ENCODE measurements at regions not wholly inside any gene's neighbourhood (a gene's known extent, or its start where the extent isn't known, plus 50 kb on each side); places are given as distances from the start of the nearest gene placed in this dataset.
"Not testable (repeated sequence)": the region's sequence is repeated elsewhere in the genome, so short reads cannot be mapped to it uniquely, and the experiment has no call there.

DNA sequence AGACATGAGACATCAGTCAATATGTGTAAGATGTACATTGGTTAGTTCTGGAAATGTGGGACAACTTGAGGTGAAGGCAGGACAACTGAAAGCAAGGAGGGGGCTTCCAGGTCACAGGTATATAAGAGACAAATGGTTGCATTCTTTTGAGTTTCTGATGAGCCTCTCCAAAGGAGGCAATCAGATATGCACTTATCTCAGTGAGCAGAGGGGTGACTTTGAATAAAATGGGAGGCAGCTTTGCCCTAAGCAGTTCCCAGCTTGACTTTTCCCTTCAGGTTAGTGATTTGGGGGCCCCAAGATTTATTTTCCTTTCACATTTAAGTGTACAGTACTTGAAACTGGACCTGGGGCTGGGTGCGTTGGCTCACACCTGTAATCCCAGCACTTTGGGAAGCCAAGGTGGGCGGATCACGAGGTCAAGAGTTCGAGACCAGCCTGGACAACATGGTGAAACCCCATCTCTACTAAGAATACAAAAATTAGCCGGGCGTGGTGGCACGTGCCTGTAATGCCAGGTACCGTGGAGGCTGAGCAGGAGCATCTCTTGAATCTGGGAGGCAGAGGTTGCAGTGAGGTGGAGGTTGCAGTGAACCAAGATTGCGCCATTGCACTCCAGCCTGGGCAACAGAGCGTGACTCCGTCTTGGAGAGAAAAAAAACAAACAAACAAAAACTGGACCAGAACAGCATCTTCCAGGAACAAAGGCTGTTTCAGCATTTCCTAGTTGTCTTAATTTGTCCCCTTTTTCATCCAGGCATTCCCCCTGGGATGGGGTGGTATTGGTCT, 130.9 kb upstream of the ZNF746 start:
- not testable (repeated sequence) for DNase-seq

GRCh38 chr7:149627911-149628310, 130.3 kb upstream of the ZNF746 start:
- no peak for DNase-seq

- DNase-seq, result no peak
Observed at GRCh38 chr7:149626972-149627371, 129.4 kb upstream of the ZNF746 start.

DNA sequence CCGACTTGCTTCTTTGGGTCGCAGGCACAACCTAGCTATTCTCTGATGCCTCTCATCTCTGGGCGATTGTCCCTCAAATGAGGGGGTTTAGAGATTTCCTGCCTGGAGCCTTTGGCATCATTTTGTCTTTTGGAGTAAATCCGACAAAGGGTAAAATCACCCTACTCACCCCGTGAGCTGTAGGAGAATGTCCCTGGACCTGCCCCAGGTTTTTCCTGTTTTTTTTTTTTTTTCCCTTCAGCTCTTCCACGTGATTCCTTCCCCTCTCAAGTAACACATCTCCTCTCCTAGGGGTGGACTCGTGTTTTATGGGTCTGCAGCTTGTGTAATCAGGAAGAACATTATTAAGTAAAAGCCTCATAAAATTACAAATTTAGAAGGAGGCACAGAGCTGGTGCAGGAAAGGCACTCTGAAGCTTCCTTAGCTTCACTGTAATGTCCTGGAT, 128.4 kb upstream of the ZNF746 start:
- DNase-seq, result no peak

GRCh38 chr7:149625340-149625946, 127.8 kb upstream of the ZNF746 start:
- DNase-seq, result peak; percentile 16

GRCh38 chr7:149624419-149625339, 127.1 kb upstream of the ZNF746 start:
- peak; percentile 84 for DNase-seq

- DNase-seq, result no peak
Observed at GRCh38 chr7:149624006-149624405, 126.4 kb upstream of the ZNF746 start.

DNA sequence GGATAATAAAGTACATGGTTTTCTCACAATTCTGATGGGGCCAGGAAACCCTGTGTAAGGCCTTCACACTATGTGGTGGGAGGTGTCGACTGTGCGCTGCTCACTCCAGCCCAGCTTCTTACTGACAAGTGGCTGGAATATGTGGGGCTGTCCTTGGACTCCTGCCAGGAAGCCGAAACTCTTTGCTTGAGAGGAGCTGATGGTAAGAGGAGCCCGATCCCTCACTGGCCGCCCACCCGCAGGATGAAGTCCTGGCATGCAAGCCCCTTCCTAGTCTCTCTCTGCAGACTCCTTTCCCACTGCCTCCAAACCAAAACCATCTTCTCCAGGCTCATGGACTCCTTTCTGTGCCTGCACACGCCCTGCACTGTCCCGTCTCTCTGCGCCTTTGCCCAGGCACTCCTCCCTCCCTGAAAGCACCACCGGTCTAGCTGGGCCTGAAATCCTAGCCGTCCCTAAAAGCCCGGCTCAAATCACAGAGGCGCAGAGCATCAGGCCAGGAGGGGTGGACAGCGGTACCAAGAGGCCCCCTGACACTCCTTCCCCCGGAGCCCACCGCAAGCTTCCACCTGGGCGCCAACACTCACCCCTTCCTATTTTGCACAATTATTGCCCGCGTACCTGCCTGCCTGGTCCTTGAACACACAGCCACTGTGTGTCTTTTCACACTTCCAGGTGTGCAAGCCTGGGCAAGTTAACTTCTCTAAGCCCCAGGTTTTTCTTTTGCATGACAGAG, 125.8 kb upstream of the ZNF746 start:
- DNase-seq, result peak; percentile 56

GRCh38 chr7:149622444-149623210, 125.0 kb upstream of the ZNF746 start:
- no peak for DNase-seq

DNA sequence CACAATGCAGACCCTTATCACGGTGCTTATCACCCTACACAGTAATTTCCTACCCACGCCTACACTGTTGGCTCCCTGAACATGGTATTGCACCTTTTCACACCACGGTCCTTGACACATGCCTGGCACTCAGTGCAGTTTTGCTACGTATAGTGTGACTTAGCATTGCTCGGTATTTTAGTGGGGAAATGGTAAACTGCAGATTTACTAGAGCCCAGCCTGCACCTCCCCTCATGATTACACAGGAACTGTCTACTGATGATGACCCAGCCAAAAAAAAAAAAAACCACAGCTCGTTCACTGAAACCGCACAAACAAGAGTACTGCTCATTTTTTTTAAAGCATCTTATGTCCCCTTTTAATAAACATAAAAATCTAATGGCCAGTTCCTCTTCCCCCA, 124.2 kb upstream of the ZNF746 start:
- no peak for DNase-seq

- no peak for DNase-seq
Observed at GRCh38 chr7:149620961-149621360, 123.4 kb upstream of the ZNF746 start.

DNA sequence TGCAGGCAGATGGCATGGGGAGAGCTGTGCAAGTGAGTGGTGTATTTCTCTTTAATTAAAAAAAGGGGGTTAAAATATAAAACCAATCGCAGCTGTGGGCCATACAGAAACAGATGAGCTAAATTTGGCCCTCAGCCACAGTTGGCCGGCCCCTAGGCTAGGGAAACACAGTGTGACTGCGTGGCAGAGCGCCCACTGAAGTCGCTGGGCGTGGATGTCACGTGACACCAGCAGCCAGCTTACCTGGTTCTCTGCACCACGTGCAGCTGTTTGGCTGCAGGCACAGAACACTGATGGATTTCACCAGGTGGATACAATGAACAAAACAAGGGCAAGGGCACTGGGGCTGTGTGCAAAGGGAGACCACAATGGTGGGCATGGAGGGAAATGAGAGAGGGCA, 119.3 kb upstream of the ZNF746 start:
- DNase-seq, result no peak

GRCh38 chr7:149615690-149616270, 118.2 kb upstream of the ZNF746 start:
- no peak for DNase-seq

DNA sequence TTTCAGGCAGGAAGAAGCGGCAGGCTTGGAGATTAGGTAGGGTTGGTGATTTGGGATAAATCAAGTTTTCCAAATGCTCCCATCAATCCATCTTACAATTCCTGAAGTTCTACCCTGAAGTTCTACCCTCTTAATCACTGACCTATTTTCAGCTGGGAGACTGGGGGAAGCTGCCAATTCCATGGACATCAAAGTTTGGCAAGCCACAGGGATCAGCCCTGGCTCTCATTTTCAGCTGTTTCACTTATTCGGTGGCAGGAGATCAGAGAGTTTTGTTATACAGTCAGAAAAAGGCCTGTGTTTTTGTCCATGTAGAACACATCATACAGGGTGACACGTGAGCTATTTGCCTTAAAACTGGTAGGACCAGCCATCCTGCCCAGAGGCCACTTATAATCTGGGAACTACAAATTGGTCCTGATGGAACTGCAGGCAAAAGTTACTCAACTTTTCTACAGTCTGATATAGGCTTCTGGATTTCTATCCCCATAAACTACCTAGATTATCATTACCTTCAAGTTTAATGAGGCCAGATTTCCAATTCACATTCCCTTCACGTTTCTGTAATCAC, 112.9 kb upstream of the ZNF746 start:
- no peak for DNase-seq

DNA sequence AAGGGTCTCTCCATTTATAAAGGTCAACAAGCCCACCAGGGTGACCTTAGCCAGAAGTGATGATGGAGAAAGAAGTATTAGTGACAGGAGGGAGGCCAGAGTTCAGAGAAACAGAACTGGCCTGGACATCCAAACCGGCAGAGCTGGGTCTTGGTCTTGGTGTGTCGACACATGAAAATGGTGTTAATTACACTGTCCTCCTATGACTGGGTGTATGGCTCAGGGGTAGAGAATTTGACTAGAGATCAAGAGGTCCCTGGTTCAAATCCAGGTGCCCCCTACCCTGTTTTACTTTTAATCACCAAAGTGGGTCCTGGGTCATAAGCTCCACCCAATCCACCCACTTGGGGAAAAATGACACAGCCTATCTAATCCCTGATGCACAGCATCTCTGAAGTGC, 110.6 kb upstream of the ZNF746 start:
- no peak for DNase-seq

DNA sequence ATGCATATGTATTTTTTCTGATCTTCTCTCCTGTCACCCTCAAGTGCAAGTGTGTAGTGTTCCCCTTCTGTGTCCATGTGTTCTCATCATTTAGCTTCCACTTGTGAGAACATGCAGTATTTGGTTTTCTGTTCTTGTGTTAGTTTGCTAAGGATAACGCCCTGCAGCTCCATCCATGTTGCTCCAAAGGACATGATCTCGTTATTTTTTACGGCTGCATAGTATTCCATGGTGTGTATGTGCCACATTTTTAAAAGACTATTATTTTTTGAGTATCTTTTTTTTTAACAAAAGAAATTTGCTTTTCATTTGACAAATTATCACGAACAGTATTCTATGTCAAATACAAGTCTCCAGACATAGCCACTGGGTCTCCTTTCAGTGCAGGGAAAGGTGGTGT, 110.1 kb upstream of the ZNF746 start:
- DNase-seq, result no peak

DNA sequence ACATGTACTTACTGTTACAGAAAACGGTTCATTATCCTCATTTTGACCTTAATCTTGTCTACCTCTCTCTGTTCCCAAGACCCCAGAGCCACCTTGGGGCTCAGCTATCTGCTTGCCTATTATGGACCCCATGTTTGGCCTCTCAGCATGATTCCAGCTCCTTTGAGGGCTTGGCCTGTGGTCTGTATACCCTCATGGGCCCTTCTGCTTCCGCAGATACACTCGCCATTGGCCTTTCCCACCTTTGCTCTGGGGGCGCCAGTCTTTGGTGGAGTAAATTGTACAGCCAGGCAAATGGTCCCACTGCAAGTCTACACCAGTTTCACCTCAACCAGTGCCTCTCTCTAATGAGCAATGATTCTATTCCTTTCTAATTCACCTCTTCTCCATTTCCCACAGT, 109.2 kb upstream of the ZNF746 start:
- DNase-seq, result no peak

- DNase-seq, result no peak
Observed at GRCh38 chr7:149605696-149606095, 108.1 kb upstream of the ZNF746 start.

DNA sequence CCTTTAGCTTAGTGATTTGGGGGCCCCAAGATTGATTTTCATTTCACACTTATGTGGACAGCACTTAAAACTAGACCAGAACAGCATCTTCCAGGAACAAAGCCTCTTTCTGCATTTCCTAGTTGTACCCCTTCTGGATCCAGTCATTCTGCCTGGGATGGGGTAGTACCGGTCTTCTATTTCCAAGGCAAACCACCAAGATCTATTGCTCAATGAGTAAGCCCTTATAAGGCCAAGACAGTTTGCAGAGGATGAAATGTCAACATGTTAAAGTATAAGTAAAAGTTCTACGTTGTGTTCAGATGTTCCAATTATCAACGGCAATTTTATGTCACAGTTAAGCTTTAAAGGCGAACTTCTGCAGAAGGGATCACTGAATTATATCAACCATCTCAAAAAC, 106.9 kb upstream of the ZNF746 start:
- no peak for DNase-seq

DNA sequence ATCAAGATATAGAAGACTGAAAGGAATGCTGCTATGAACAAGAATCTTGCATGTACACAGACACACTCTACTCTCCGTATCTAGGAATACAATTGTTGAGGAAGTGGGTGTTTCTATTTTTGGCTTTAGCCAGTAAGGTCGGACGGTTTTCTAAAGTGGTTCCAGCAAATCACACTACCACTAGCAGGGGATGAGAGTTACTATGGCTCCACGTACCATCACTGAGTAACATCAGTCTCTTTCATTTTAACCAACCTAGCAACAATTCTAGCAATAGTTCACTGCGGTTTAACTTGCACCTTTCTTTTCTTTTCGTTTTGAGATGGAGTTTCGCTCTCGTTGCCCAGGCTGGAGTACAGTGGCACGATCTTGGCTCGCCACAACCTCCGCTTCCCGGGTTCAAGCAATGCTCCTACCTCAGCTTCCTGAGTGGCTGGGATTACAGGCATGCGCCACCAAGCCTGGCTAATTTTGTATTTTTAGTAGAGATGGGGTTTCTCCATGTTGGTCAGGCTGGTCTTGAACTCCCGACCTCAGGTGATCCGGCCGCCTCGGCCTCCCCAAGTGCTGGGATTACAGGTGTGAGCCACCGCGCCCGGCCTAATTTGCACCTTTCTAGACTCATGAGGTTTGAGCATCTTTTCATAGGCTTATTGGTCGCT, 103.2 kb upstream of the ZNF746 start:
- DNase-seq, result not testable (repeated sequence)

Measured in kidney glomerular epithelial cell (primary cell).